Stimulated activated CD4-positive, alpha-beta T cell treated with anti-CD3 and anti-CD28 coated beads, Interleukin-1b, Interleukin-23, amount 100 ng/mL, for 48 hours (primary cell): ENCODE measurements at regions not wholly inside any gene's neighbourhood (a gene's known extent, or its start where the extent isn't known, plus 50 kb on each side); places are given as distances from the start of the nearest gene placed in this dataset.

Experiments used
- DNase-seq: peaks from one replicate; pipeline ENCODE4 v3.0.0-alpha.2; 2020

- DNase-seq: peak; percentile 12
Observed at GRCh38 chr20:50286609-50287008, 96.0 kb downstream of the CEBPB start.

DNA sequence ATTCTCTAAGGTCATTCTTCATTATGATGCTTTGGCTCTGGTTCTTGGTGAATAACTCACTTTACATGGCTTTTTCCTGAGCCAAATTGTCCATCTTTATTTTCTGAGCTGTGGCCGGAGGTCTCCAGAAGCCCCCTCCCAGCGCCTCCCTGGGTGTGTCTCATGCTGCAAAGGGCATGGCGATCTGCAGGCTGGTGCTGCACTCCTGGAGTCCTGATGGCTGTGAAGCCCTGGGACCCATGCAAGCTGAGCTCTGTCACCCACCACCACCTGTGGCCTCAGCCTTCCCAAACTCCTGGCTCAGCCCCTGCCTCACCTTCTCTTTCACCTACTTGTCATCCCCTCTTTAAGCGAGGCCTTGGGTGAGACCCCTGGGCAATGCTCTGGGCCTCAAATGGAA lies 96.9 kb downstream of the CEBPB start:
- no peak for DNase-seq

- no peak for DNase-seq
Observed at GRCh38 chr20:50288128-50288623, 97.5 kb downstream of the CEBPB start.

DNA sequence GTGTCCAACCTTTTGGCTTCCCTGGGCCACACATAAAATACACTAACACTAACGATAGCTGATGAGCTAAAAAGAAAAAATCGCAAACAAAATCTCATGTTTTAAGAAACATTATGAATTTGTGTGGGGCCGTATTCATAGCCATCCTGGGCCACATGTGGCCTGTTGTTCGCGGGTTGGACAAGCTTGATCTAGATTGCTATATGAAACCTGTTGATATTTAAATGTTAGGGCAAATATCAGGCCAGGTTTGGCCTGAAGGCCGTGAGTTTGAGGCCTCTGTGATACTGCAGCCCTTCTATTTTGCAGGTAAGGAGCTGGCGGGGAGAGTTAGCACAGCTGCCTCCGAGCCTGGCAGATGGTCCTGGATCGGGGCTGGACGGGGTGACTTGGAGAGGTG lies 99.0 kb downstream of the CEBPB start:
- no peak for DNase-seq

GRCh38 chr20:50290112-50290511 lies 99.5 kb downstream of the CEBPB start:
- no peak for DNase-seq

DNA sequence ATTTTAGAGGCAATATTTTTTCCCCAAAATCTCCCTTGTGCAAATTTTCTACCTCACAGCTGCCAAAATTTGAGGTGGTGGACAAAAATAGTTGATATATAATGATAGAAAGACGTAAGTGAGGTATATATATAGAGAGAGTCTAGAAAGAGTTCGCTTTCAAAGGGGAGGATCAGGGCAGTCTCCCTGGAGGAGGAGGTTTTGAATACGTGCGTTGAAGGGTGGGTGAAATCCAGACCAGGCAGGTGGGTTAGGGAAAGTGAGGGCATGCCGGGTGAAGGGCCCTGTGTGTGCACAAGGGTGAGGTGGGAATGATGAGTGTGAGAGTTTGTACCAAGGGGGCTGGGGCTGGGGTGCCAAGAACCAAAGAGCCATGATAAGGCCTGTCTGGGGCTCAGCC lies 100.2 kb downstream of the CEBPB start:
- DNase-seq: no peak

DNA sequence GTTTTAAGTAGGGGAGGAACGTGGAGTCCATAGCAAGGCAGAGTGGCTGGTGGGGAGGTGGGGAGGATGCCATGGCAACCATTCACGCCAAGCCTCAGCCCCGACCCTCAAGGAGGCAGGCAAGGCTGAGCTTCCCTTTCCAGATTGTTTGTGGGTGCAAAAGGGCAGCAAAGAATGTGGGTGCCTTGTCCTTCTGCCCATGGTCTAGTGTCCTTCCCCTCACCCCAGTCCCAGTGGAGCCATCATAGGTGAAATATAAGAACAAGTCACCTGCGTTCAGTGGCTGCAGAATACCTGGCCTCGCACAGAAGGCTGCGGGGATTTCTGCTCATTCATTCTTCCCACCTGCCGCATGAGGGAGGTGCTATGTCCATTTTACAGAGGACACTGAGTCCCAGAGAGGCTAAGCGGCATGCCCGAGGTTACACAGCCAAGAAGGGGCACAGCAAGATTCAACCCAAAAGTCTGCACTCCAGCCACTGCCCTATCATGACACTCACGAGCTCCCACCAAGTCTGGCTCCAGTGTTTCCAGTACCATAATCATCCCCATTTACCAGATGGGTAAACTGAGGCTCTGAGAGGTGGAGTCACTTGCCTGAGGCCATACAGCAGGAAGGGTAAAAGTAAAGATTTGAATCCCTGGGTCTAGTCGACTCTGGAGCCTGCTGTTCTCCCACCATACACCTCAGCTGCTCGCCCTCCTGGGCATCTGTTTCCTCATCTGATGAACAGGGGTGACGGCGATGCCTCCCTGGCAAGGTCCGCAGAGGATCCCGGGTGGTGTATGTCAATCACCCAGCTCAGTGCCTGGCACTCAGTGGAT lies 100.8 kb downstream of the CEBPB start:
- DNase-seq: no peak

DNA sequence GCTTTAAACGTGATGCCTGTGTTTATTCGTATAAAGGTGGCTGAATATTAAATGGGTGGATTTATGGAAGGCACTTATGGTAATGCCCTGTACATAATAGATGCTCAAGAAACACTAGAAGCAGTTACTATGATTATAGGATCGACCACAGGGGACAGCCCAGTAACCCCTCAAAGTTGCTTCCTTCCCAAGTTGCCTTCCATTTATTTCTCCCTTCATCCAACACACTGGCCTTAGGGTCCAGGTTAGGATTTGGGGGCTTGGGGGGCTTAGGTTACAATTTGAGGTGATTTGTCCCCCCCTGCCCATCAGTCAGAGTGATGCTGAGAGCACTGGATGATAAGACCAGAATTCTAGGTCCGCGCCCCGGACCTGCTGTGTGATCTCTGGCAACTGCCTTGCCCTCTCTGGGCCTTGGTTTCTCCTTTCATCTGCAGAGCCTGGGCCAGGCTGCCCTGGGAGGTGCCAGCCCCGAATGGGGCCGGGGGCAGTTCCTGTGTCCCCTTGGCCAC lies 101.5 kb downstream of the CEBPB start:
- DNase-seq: no peak

GRCh38 chr20:50292591-50293283 lies 102.1 kb downstream of the CEBPB start:
- DNase-seq: peak; percentile 40

DNA sequence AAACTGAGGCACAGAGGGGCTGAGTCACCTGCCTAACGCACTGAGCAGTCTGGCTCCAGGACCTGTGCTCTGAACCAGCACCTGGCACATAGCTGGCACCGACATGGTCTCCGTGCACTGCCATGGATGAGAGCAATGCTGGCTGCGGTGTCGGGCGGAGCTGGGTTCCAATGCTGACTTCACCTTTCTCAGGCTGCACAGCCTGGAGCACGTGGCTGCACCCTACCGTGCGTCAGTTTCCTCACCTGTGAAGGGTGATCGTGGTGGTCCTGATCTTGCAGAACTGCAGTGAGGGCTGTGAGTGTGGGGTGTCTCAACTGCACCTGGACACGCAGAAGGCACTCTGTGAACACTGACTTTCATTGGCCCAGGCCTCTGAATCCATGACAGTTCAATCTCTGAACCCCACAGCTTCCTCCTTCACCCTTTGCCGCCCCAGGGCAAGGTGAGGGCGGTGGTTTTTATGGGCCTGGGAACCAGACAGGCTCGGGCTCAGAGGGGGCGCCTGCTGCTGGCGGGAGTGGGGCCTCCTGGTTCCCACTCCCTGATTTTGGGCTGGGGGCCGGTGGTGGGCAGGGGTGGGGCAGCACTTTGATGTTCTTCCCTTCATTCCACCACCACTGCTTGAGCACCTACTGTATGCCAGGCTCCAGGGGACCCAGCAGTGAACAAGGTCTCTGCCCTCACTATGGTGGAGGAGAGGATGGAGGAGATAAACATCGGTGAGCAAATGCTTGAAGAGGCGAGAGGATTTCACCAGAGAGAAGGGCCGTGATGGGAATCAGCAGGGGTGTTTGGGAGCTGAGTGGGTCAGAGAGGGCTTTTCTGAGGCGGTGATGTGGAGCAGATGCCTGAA lies 102.9 kb downstream of the CEBPB start:
- DNase-seq: no peak

DNA sequence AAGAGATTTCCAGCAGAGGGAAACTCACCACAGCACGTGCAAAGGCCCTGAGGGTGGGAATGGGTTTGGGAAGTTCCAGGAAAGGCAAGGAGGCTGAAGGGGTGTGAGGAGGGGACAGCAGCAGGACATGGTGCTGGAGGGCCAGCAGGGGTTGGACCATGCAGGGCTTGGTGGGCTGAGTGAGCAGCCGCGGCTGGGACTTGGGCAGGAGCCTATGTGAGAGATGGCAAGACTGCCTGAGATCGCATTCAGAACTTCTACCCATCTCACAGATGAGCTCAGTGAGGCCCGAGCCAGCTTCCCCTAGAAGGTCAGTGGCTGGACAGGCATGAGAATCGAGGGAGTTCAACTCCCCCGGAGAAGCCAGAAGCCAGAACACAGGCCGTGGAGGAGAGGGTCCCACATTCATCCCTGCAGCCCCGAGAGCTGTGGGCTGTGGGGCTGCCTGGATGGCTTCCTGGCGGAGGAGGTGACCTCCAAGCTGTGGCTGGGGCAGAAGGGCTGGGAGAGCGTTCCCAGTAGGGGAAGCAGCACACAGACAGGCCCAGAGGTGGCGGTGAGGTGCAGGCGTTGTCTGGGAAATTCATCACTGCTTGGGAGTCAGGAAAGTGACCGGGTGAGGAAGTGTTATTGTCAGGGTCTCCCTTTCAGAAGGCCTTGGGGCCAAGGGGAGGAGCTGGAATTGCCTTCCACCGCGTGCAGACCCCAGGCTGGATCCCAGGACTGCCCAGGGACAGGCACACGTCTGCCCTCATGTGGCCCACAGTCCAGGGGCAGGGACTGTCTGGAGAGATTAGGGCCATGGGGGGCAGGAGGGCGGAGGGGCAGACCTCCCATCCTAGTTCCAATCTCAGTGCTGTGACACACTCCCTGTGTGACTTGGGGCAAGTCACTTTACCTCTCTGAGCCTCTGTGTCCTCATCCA lies 103.8 kb downstream of the CEBPB start:
- DNase-seq: no peak

DNA sequence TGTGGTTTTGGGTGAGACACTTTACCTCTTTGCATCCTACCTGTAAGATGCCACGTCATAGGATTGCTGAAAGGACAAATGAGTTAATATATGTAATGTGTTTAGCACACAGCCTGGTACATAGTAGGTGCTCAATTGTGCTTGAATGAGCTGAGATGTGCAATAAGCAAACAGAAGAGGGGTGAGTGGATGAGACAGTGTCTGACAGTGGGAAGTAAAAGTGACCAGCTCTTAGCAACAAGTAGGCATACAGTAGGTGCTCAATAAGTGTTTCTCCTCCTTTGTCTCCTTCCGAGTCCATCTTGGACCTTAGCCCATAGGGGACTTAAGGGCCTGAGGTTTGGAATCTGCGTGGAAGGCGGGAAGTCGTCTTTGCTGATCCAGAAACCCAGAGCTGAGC lies 104.7 kb downstream of the CEBPB start:
- no peak for DNase-seq

DNA sequence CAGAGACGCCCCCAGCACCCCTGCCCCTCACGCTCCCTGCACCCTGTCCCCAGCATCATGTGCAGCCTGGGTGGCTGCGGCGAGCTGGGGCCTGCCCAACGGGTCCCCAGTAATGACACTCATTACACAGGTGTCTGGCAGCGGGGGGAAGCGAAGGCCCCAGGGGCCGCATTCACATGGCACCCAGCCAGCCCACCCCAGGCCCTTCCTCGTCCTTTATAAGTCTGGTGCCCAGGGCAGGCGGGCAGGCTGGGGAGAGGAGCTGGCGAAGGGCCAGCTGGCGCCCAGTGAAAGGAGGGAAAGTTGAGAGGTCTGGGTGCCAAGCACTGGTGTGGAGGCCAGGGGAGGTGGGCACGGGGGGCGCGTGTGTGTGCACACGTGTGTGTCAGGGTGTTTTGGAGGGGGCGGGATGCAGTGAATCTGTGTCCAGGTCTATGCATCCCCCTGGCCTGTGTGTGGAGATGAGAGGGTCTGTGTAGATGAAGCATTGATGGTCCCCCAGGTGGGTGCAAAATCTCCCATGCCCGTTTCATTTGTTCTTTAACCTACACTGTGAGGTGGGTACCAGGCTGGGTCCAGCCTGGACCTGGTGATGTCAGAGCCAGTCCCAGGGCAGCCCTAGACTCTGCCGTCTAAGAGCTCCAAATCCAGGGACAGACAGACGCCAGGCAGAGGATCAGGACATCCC lies 105.3 kb downstream of the CEBPB start:
- no peak for DNase-seq

- no peak for DNase-seq
Observed at GRCh38 chr20:50296450-50297375, 106.1 kb downstream of the CEBPB start.

DNA sequence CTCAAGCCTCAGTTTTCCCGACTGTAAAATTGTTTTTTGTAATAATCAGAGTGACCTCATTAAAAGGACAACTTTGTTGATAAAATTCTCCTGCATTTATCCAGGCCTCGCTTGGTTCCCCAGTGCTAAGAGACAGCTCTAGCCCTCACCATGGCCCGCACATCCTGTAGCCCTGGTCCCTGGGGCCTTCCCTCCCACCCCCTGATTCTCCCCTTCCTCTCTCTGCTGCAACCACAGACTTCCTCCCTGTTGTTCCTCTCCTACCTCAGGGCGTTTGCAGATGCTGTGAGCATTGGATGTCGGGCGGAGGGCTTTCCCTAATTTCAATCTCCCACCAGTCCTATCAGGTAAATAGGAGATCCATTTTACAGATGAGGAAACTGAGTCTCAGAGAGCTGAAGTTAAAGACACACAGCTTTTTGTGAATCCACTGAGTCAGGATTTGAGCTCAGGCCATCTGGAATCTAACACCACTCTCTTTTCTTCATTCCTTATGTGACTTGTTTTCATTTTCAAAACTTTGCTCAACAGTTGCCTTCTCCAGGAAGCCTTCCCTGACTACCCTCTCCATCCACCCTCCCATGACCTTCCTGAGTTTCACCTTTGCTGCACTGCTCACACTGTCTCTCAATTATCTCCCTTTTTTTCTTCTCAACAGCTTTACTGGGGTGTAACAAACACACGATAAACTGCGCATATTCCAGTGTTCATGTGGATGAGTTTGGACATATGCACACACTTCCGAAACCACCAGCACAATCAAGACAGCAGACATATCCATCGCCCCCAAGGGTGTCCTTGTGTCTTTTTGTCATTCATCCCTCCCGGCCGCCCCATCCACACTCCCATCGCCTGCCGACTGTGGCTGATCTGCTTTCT lies 107.1 kb downstream of the CEBPB start:
- no peak for DNase-seq

- no peak for DNase-seq
Observed at GRCh38 chr20:50298554-50299324, 108.1 kb downstream of the CEBPB start.

DNA sequence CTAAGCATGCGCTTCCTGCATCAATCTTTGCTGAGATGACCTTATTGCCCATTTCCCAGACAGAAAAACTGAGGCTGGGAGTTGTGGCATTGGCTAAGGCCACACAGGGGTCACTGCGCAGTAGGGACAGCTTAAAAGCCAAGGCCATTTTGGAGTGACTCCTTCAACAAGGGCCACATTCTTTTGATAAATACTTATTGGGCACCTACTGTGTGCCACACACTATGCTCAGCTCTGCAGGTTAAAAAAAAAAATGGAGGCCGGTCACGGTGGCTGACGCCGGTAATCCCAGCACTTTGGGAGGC lies 108.6 kb downstream of the CEBPB start:
- no peak for DNase-seq

DNA sequence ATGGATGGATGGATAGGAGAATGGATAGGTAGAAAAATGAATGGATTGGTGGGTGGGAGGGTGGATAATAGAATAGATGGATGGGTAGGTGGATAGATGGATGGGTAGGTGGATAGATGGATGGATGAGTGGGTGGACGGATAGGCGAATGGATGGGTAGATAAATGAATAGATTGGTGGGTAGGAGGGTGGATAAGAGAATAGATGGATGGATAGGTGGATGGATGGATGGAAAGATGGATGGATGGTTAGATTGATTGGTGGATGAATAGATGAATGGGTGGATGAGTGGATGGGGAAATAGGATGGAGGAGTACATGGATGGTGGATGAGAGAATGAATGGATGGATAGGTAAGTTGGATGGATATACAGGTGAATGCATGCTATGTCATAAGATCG lies 110.5 kb downstream of the CEBPB start:
- DNase-seq: no peak

DNA sequence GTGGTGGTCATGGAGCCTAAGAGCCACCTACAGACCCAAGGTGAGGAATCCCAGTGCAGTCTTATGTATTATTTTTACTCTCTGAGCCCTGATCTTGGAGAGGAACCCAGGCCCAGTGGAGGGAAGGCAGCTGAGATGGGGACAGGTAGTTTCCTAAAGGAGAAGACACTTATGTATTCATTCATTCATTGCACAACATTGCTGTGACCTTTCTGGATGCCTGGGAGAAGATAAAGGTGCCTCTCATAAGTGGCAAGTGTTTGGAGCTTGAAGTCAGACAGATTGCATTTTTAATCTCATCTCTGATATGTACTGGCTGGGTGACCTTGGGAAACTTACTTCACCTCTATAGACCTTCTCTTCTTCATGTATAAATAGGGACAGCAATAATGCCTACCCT lies 111.1 kb downstream of the CEBPB start:
- no peak for DNase-seq
